ENCODE measurements at regions not wholly inside any gene's neighbourhood (a gene's known extent, or its start where the extent isn't known, plus 50 kb on each side); places are given as distances from the start of the nearest gene placed in this dataset.

GRCh38 chr13:74871369-74872070 is 610.4 kb downstream of the TBC1D4 start:
- Histone ChIP-seq H3K4me1 (no peaks in the 10 kb centered on the region), H3K27me3 (no peaks in the 10 kb centered on the region), H3K4me3 (no peak overlapping the region), H3K27ac (replicated peaks in 1 of 4) (no peak overlapping the region), H3K36me3 (no peaks in the 10 kb centered on the region), H3K9me3 (no peaks in the 10 kb centered on the region)
- intact Hi-C loops (cut with DNase I), result no loop called here
- no peak for DNase-seq (ENCODE audit: extremely low spot score)
- TF ChIP-seq CTCF (IDR thresholded peaks at IDR 0.05) (no peak), POLR2AphosphoS5 (IDR thresholded peaks at IDR 0.05) (no peak), EP300 (IDR thresholded peaks at IDR 0.05) (no peak), POLR2A (IDR thresholded peaks at IDR 0.05; ENCODE audit: low read depth) (no peak)

DNA sequence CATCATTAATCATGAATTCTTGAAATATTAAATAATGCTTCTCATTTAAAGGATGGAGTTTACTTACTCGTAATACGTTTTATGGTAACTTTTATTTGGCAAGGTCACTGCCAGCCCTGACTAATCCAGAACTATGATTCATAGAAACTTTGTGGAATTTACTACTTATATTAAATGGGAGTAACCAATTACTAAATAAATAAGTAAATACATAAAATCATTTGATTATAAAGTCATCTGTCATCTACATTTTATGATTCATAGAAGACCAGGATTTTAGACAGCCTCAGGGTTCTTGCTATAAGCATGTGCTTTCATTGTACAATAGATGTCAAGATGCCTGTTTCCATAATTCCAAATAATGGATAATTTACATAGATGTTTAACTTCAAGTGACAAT is 611.1 kb downstream of the TBC1D4 start:
- Histone ChIP-seq H3K27me3 (no peaks in the 10 kb centered on the region), H3K27ac (replicated peaks in 1 of 4) (no peak overlapping the region), H3K9me3 (no peaks in the 10 kb centered on the region), H3K36me3 (no peaks in the 10 kb centered on the region), H3K4me3 (no peak overlapping the region), H3K4me1 (peaks cover 0 to 5% (median 2%) of the 10 kb centered on the region in 4 donors)
- intact Hi-C loops (cut with DNase I), result no loop called here
- no peak for DNase-seq (ENCODE audit: extremely low spot score)
- 74% methylated on average over 2 of the region's 2 CpGs for WGBS
- TF ChIP-seq POLR2AphosphoS5 (IDR thresholded peaks at IDR 0.05) (no peak), CTCF (IDR thresholded peaks at IDR 0.05) (no peak), POLR2A (IDR thresholded peaks at IDR 0.05; ENCODE audit: low read depth) (no peak), EP300 (IDR thresholded peaks at IDR 0.05) (no peak)

DNA sequence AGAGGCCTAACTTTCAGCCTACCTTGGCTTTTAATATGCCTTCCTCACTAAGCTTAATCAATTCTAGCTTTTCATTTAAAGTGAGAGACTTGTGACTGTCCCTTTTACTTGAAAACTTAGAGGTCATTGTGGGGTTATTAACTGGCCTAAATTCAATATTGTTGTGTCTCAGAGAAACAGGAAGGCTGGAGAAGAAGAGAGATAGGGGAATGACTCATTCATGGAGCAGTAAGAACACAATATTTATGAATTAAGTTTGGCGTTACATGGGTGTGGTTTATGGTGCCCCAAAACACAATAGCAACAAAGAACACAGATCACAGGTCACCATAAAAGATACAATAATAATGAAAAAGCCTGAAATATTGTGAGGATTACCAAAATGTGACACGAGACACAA is 612.1 kb downstream of the TBC1D4 start:
- intact Hi-C loops (cut with DNase I), result no loop called here

GRCh38 chr13:74868049-74868448 is 613.9 kb downstream of the TBC1D4 start:
- no peak for DNase-seq (ENCODE audit: extremely low spot score)
- Histone ChIP-seq H3K4me1 (peaks cover 0 to 5% (median 2%) of the 10 kb centered on the region in 4 donors), H3K27ac (replicated peaks in 1 of 4) (no peak overlapping the region), H3K4me3 (no peak overlapping the region), H3K27me3 (no peaks in the 10 kb centered on the region), H3K36me3 (no peaks in the 10 kb centered on the region), H3K9me3 (no peaks in the 10 kb centered on the region)
- intact Hi-C loops (cut with DNase I), result no loop called here
- TF ChIP-seq EP300 (IDR thresholded peaks at IDR 0.05) (no peak), POLR2AphosphoS5 (IDR thresholded peaks at IDR 0.05) (no peak), POLR2A (IDR thresholded peaks at IDR 0.05; ENCODE audit: low read depth) (no peak), CTCF (IDR thresholded peaks at IDR 0.05) (no peak)

More for the DNA sequence above, 612.1 kb downstream of the TBC1D4 start:
- H3K27me3 ChIP-seq, result no peaks in the 10 kb centered on the region
- H3K36me3 ChIP-seq, result no peaks in the 10 kb centered on the region
- no peak overlapping the region for H3K4me3 ChIP-seq
- DNase-seq (ENCODE audit: extremely low spot score), result no peak
- peaks cover 0 to 5% (median 2%) of the 10 kb centered on the region in 4 donors for H3K4me1 ChIP-seq
- no peak overlapping the region for H3K27ac ChIP-seq (replicated peaks in 1 of 4)
- 84% methylated on average over 2 of the region's 2 CpGs for WGBS
- TF ChIP-seq POLR2AphosphoS5 (IDR thresholded peaks at IDR 0.05) (no peak), CTCF (IDR thresholded peaks at IDR 0.05) (no peak), POLR2A (IDR thresholded peaks at IDR 0.05; ENCODE audit: low read depth) (no peak), EP300 (IDR thresholded peaks at IDR 0.05) (no peak)
- H3K9me3 ChIP-seq, result no peaks in the 10 kb centered on the region

DNA sequence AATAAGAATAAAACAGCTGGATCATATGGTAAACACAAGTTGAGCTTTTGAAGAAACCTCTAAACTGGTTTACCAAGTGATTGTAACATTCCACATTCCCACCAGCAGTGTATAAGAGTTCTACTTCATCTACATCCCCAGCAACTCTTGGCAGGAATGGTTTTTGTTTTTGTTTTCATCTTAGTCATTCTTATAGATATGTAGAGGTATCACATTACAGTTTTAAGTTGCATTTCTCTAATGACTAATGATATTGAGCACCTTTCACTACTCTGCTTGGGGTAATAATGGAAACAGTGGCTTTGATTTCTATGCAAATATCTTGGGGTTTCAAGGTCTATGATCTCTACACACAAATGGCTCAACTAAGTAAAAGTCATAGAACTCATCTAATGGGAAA is 614.5 kb downstream of the TBC1D4 start:
- intact Hi-C loops (cut with DNase I), result no loop called here
- DNase-seq (ENCODE audit: extremely low spot score), result no peak
- H3K4me3 ChIP-seq, result no peak overlapping the region
- no peak overlapping the region for H3K27ac ChIP-seq (replicated peaks in 1 of 4)
- H3K4me1 ChIP-seq, result peaks cover 0 to 5% (median 2%) of the 10 kb centered on the region in 4 donors
- no peaks in the 10 kb centered on the region for H3K27me3 ChIP-seq
- H3K9me3 ChIP-seq, result no peaks in the 10 kb centered on the region
- TF ChIP-seq POLR2A (IDR thresholded peaks at IDR 0.05; ENCODE audit: low read depth) (no peak), POLR2AphosphoS5 (IDR thresholded peaks at IDR 0.05) (no peak), EP300 (IDR thresholded peaks at IDR 0.05) (no peak), CTCF (IDR thresholded peaks at IDR 0.05) (no peak)
- H3K36me3 ChIP-seq, result no peaks in the 10 kb centered on the region
